HEK293T (cell line): ENCODE measurements at regions not wholly inside any gene's neighbourhood (a gene's known extent, or its start where the extent isn't known, plus 50 kb on each side); places are given as distances from the start of the nearest gene placed in this dataset.

Source experiments
- ARNT ChIP-seq: fragments of 450-650 bp; IDR thresholded peaks from 2 replicates; pipeline ENCODE4 v1.6.1; 2017; ENCODE audit warnings: mild to moderate bottlenecking
- BHLHE40 ChIP-seq: fragments of 450-650 bp; IDR thresholded peaks from 2 replicates; pipeline ENCODE4 v1.6.1; 2016; ENCODE audit warnings: mild to moderate bottlenecking, moderate library complexity, borderline replicate concordance
- CTBP1 ChIP-seq: fragments of 450-650 bp; IDR thresholded peaks from 2 replicates; pipeline ENCODE4 v1.6.1; 2016; ENCODE audit warnings: borderline replicate concordance
- ELF4 ChIP-seq: fragments of 450-650 bp; IDR thresholded peaks from 2 replicates; pipeline ENCODE4 v1.6.1; 2017; ENCODE audit warnings: antibody characterized with exemption
- FOXM1 ChIP-seq: fragments of 450-650 bp; IDR thresholded peaks from 2 replicates; pipeline ENCODE4 v1.6.1; 2017; ENCODE audit warnings: mild to moderate bottlenecking, borderline replicate concordance
- HDGF ChIP-seq: fragments of 450-650 bp; IDR thresholded peaks from 2 replicates; pipeline ENCODE4 v1.6.1; 2017; ENCODE audit warnings: antibody characterized with exemption, borderline replicate concordance
- LEF1 ChIP-seq: fragments of 450-650 bp; IDR thresholded peaks from 2 replicates; pipeline ENCODE4 v1.6.1; 2017; ENCODE audit warnings: mild to moderate bottlenecking, borderline replicate concordance
- SP1 ChIP-seq: fragments of 450-650 bp; IDR thresholded peaks from 2 replicates; pipeline ENCODE4 v1.6.1; 2017
- TARDBP ChIP-seq: fragments of 450-650 bp; IDR thresholded peaks from 2 replicates; pipeline ENCODE4 v1.6.1; 2016
- TF ChIP-seq, protein P1 (sequence below): fragments of 450-650 bp; IDR thresholded peaks from 2 replicates; pipeline ENCODE4 v1.6.1; 2016

DNA sequence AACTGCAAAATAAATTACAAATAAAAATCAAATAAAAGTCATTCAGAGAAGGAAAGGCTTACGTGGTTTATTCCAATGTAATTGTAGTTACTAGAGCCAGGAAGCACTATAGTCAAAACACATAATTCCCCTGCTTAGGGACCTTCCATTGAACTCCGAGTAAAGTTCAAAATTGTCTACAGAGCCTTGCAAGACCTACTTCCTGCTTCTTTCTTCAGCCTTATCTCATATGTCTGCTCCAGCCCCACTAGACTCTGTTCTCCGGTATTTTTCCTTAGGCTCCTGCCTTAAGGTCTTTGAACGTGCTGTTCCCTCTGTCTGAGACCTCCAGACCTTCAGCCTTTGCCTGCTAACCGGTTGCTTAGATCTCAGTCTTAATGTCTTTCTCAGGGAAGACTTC lies 104.3 kb downstream of the ARL6IP6 start:
- TF ChIP-seq TARDBP (no peak), LEF1 (no peak), SP1 (no peak), HDGF (no peak), BHLHE40 (no peak), CTBP1 (no peak), FOXM1 (no peak), ELF4 (no peak), ARNT (no peak)
- TF ChIP-seq, protein P1, sequence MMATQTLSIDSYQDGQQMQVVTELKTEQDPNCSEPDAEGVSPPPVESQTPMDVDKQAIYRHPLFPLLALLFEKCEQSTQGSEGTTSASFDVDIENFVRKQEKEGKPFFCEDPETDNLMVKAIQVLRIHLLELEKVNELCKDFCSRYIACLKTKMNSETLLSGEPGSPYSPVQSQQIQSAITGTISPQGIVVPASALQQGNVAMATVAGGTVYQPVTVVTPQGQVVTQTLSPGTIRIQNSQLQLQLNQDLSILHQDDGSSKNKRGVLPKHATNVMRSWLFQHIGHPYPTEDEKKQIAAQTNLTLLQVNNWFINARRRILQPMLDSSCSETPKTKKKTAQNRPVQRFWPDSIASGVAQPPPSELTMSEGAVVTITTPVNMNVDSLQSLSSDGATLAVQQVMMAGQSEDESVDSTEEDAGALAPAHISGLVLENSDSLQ = no peak
